Brain pericyte (primary cell): ENCODE measurements at regions not wholly inside any gene's neighbourhood (a gene's known extent, or its start where the extent isn't known, plus 50 kb on each side); places are given as distances from the start of the nearest gene placed in this dataset.

Experiments
- DNase-seq: peaks from one replicate; pipeline ENCODE4 v3.0.0-alpha.2; 2012; ENCODE audit warnings: low read depth, low spot score

DNA sequence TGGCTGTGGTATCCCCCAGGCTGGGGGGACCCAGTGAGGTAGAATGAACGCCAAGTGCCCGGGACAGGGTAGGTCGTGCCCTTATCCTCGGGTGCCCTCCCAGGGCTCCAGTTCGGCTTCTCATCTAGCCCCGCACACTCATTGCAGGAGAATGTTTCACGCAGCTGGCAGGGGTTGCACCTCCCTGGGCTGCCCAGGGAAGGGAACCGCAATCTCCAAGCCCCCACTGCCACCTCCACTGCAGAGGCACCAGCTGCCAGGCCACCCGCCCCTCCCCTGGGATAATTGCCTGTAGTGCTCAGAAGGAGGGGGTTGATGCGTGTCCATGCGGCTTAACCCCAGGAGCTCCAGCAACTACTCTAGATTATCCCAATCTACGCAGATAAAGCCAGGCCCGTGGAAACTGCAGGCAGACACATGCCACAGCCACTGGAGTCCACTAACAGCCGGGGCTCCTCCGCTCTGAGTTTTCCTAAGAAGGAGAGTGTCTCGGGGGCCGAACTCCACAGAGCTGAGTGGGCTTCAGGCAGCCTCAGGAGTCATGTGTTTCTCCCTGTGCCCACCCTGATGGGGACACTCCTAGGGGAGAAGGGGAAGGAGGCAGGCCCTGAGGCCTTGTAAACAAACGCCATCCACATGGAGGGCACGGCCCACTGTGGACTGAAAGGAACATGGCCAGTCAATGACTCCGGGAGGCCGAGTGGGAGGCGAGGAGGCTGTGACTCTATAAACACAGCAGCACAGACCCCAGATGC, 137.2 kb upstream of the IQSEC1 start:
- no peak for DNase-seq

DNA sequence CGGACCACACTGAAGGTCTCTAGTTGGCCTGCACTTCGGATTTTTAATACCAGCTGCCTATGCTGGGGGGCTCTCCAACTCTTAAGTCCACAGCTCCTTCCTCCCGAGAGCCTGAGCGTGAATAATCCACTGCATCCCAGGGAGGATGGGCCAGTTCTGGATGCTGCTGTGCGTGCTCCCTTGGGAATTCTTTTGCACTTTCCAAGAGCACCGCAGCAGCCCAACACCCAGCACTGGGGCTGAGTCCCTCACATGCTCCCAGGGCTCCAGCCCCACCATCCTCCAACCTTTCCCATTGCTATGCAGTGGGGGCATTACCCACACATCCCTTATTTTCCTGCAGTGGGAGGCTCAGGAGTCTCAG, 136.4 kb upstream of the IQSEC1 start:
- DNase-seq, result no peak

DNA sequence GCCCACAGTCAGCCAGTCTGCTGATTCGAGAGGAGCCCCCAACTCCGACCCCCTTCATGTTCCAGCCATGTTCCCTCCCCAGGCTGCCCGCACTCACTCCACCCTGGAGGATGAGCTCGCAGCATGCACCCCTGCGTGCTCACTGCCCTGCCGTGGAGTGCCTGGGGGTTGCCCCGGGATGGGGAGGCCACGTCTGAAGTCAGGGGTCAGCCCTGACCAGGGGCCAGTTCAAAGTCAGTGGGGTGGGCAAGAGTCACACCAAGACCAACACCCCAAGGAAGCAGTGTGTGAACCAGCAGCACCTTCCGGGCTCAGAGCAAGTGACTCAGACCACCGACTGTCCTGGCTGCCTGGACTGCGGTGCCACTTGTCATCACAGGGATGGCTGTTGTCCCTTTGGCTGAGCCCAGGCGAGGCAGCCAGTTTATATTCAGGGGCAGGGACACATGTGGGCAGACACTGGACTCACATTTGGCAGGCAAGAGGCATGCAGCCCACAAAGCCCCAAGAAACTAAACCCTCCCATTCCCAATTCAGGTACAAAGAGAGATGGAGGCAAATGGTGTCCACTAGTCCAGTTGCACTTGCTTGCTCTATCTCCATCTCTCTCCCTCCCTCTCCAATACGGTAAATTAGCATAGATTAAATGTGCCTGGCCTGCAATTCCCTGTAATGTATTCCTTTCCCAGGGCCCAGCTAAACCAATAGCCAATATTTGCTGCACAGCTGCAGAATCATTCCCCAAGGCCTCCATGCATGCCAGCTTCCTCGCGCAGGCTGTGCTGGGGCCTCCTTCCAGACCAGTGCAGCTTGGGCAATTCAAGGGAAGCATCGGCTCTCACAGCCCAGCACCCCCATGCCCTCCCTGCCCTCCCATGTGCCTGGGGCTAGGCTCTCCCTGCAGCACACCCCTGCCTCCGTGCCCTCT, 135.7 kb upstream of the IQSEC1 start:
- DNase-seq, result no peak

- no peak for DNase-seq
Observed at GRCh38 chr3:13207975-13208705, 134.9 kb upstream of the IQSEC1 start.

GRCh38 chr3:13207578-13207922, 134.3 kb upstream of the IQSEC1 start:
- no peak for DNase-seq

- DNase-seq, result no peak
Observed at GRCh38 chr3:13206799-13207577, 133.8 kb upstream of the IQSEC1 start.

DNA sequence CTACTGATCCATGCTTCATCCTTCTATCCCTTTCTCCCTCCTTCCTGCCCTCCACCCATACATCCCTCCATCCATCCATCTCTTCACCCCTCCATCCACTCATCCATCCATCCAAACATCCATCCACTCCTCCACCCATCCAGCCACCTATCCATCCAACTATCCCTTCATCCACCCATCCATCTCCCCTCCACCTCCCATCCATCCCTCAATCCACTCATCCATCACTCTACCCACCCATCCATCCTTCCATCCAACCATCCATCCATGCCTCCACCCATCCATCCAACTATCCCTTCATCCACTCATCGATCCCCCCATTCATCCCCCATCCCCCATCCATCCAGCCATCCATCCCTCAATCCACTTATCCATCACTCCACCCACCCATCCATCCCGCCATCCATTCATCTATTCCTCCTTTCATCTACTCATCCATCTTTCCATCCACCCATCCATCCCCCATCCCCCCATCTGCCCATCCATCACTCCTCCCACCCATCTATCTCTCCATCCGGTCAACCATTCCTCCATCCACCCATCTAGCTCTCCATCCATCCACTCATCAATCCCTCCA, 132.4 kb upstream of the IQSEC1 start:
- no peak for DNase-seq

DNA sequence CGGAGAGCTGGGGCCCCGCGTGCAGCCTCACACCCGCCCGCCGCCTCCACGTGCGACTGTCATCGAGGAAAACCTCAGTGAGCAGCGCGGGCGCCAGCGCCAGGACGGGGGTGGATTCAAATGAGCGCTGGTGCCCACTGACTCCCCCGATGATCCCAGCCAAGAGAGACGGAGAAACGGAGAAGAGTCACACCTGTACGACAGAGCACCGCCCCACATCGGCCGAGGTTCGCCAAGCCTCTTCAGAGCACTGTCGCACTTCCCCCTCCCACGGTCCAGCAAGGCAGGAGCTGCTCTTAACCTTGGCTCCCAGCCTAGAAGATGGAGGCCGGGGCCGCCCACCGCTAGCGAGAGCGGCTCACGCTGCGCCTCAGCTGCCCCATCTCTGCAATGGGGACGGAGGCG, 130.9 kb upstream of the IQSEC1 start:
- no peak for DNase-seq

DNA sequence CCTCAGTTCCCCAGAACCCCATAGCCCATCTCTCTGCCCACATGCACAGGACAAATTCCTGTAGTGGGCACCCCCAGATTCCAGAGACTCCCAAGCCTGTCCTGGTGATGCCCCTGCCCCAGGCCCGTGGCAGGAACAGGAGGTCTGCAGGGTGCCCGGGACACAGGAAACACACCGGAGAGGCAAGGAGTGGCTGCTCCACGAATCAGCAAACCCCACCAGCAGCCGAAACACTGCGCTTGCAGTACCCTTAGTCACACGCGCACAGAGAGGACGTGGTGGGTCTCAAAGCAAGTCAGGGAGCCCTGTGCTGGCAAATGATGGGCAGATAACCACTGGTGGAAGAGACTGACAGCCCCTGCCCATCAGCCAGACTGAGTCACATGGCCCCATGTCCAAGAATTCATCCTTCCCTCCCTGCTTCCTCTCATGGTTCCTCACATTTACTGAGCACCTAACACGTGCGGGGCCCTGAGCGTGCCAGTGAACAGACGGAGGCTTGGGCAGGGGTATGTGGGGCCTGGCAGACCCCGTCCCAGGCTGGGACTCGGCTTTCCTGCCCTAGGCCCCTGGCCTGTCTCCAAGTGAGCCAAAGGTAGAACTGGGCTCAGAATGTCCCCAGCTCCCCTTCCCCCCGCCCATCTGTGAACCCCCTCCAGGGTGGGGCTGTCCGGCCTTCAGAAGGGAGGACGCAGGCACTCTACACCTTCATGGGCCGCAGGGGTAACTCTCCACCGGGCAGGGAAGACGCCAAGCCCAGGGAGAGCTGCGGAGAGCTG, 130.4 kb upstream of the IQSEC1 start:
- DNase-seq, result no peak

DNA sequence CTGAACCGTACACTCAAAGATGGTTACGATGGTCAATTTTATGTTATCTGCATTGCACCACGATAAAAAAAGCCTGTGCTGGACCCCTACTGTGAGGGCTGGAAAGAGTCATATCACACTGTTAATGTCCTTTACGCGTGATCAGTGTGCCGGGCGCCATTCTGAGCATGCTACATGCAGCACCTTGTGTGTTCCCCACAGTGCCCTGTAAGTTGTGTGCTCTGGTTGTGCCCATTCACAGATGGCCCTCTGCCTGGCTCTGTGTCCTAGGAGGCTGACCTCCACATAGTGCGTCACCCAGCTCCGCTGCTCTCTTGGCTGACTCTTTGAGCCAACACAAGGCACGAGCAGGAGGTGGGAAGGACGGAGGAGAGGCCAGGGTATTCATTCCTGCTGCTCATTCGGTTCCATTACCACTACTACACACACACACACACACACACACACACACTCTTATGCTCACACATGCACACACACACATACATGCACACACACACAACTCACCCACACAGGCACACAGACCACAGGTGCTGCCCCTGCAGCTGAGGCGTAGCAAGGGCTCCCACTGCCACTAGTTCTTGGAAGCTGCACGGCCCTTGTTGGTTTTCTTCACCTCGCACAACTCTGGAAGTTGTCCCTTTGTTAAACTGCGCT, 129.6 kb upstream of the IQSEC1 start:
- no peak for DNase-seq

DNA sequence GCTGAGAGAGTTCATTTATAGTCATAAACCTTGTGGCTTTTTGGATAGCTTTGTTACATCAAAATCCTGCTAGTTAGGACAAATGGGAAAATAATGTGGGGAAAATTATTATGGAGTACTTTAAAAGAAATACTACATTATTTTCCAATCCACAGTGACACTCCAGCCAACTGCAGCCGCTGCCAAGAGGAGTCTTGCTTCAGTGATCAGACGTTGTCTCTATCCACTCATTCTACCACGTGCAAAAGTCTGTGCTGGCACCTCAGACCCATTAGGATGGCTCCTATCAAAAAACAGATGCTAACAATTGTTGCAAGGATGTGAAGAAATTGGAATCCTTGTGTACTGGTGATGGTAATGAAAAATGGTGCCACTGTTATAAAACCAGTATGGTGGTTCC, 128.6 kb upstream of the IQSEC1 start:
- no peak for DNase-seq

DNA sequence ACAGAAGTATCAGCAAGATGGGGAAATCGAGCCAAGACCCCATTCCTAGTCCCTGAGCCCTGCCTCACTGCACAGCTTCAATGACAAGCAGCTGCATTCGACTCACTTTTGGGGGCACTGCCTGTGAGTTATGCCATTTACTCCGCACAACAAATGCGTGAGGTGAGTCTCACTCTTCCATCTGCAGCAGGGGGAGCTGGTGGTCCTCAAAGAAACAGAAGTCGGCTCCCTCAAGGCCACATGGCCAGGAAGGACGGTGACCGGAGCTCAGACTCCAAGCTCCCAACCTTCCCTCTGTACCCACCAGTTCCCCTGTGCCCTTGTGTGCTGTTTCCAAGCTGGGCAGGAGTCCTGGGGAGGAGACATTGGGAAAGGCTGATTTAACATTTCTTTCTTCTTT, 127.7 kb upstream of the IQSEC1 start:
- DNase-seq, result no peak

DNA sequence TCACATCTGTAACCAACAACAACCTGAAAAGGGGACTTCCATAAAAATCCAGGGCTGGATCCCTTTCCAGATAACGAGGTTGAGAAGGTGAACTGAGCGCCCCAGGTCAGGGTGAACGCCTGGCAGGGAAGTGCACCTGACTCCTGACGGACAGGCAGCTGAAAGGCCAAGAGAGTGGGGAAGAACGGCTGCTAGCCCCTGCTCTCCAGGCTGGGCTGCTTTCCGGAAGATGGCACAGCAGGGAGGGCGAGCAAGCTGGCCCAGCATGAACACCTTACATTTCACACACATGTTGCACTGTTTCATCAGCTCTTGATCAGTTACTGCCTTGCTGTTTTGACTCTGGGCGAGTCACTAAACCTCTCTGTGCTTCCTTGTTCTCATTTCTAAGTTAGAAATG, 127.2 kb upstream of the IQSEC1 start:
- DNase-seq, result no peak

GRCh38 chr3:13199899-13200451, 126.7 kb upstream of the IQSEC1 start:
- DNase-seq, result no peak

GRCh38 chr3:13199006-13199776, 126.0 kb upstream of the IQSEC1 start:
- no peak for DNase-seq

DNA sequence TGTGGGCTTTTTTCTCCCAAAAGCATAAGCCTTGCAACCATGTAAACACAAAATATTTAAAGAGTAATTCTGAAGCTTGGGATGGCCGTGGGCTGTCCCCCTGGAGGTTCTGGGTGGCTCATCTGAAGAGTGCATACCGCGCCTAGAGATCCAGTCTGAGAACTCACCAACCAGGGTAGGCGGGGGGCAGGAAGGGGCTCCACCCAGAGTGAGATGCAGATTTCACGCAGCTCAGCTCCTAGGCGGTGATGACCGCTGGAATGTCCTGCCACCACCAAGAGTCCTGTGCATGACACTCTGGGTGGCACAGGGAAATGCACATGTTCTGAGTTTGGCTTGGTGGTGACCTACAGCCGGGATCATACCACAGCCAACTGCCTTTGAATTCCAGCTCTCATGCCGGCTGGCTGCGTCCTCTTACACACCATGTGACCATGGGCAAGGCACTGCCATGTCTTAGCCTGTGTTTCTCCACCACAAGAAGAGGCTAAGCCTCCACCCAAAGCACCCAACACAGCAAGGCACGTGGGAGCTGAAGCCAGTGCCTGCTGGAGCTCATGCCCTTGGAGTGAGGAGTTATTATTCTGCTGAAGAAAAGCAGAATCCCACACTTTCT, 125.1 kb upstream of the IQSEC1 start:
- DNase-seq, result no peak

- DNase-seq, result no peak
Observed at GRCh38 chr3:13197795-13198194, 124.6 kb upstream of the IQSEC1 start.

GRCh38 chr3:13197281-13197680, 124.1 kb upstream of the IQSEC1 start:
- no peak for DNase-seq
